Gastroesophageal sphincter (tissue), 4 donors: ENCODE measurements at regions not wholly inside any gene's neighbourhood (a gene's known extent, or its start where the extent isn't known, plus 50 kb on each side); places are given as distances from the start of the nearest gene placed in this dataset.

Experiments used
- ATAC-seq: fragments of 150-250 bp; one replicate; pipeline ENCODE4 v1.9.1; 2016; ENCODE audit warnings: mild to moderate bottlenecking, moderate library complexity
- H3K27ac ChIP-seq, 4 donors: fragments of 200-600 bp; sonication (generic) in 3 of 4; 1 replicate in 3 of 4; 2 replicates in 1 of 4; pipeline ENCODE4 v1.5.1; 2016 to 2019
- H3K27me3 ChIP-seq: fragments of 200-600 bp; sonication (generic); one replicate; pipeline ENCODE4 v1.5.1; 2019
- H3K36me3 ChIP-seq, 2 donors: fragments of 200-600 bp; sonication (generic); one replicate each; pipeline ENCODE4 v1.5.1; 2019; ENCODE audit warnings: control low read depth in 1 of 2
- H3K4me1 ChIP-seq, 3 donors: fragments of 200-600 bp; sonication (generic); 1 replicate in 2 of 3; 2 replicates in 1 of 3; pipeline ENCODE4 v1.5.1; 2016 to 2019; ENCODE audit warnings: control low read depth in 2 of 3
- H3K4me3 ChIP-seq, 2 donors: fragments of 200-600 bp; sonication (generic); one replicate each; pipeline ENCODE4 v1.5.1; 2019; ENCODE audit warnings: mild to moderate bottlenecking in 1 of 2, moderate library complexity in 1 of 2
- H3K9me3 ChIP-seq, 3 donors: fragments of 200-600 bp; sonication (generic); one replicate each; pipeline ENCODE4 v1.5.1; 2017 to 2019; ENCODE audit warnings: control low read depth in 2 of 3
- EP300 ChIP-seq: sonication (generic); formaldehyde crosslinking; IDR thresholded peaks from one replicate; pipeline ENCODE4 v1.6.1; 2017; ENCODE audit warnings: antibody characterized with exemption, mild to moderate bottlenecking
- POLR2A ChIP-seq, 2 donors: fragments of 450-650 bp; IDR thresholded peaks; one replicate each; pipeline ENCODE4 v1.6.1; 2017; ENCODE audit warnings: antibody characterized with exemption in 2 of 2, mild to moderate bottlenecking in 2 of 2, moderate library complexity in 1 of 2
- POLR2AphosphoS5 ChIP-seq: sonication (generic); formaldehyde crosslinking; IDR thresholded peaks from one replicate; pipeline ENCODE4 v1.6.1; 2017; ENCODE audit warnings: antibody characterized with exemption
- WGBS, 2 donors: methylation state at CpG; one replicate each; pipeline ENCODE4 v1.1.5; 2018; ENCODE audit warnings: low coverage in 1 of 2; 5-methylcytosine and 5-hydroxymethylcytosine counted together
- TF ChIP-seq, protein P1 (sequence below), 4 experiments: fragments of 200-600 bp in 2 of 4; fragments of 450-650 bp in 2 of 4; sonication (generic) in 1 of 4; IDR thresholded peaks; one replicate each; pipeline ENCODE4 v1.5.1; 2017 to 2019; ENCODE audit warnings: antibody characterized with exemption in 4 of 4, mild to moderate bottlenecking in 2 of 4, moderate library complexity in 2 of 4

GRCh38 chr6:18795726-18796125 is 408.6 kb downstream of the RNF144B start:
- no peaks in the 10 kb centered on the region for H3K27me3 ChIP-seq
- H3K36me3 ChIP-seq = no peaks in the 10 kb centered on the region
- WGBS, 2 donors = 55 to 87% methylated on average over 3 to 5 of the region's 5 CpGs
- no peak for ATAC-seq
- no peaks in the 10 kb centered on the region for H3K9me3 ChIP-seq
- no peaks in the 10 kb centered on the region for H3K4me1 ChIP-seq
- H3K4me3 ChIP-seq = no peak overlapping the region
- H3K27ac ChIP-seq = no peak overlapping the region
- TF ChIP-seq POLR2AphosphoS5 = no peak
- no peak for TF ChIP-seq POLR2A (IDR thresholded peaks at IDR 0.05)
- TF ChIP-seq EP300 = no peak
- TF ChIP-seq, protein P1, sequence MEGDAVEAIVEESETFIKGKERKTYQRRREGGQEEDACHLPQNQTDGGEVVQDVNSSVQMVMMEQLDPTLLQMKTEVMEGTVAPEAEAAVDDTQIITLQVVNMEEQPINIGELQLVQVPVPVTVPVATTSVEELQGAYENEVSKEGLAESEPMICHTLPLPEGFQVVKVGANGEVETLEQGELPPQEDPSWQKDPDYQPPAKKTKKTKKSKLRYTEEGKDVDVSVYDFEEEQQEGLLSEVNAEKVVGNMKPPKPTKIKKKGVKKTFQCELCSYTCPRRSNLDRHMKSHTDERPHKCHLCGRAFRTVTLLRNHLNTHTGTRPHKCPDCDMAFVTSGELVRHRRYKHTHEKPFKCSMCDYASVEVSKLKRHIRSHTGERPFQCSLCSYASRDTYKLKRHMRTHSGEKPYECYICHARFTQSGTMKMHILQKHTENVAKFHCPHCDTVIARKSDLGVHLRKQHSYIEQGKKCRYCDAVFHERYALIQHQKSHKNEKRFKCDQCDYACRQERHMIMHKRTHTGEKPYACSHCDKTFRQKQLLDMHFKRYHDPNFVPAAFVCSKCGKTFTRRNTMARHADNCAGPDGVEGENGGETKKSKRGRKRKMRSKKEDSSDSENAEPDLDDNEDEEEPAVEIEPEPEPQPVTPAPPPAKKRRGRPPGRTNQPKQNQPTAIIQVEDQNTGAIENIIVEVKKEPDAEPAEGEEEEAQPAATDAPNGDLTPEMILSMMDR (IDR thresholded peaks at IDR 0.05) = no peak

- no peaks in the 10 kb centered on the region for H3K4me1 ChIP-seq
- H3K27me3 ChIP-seq = no peaks in the 10 kb centered on the region
- peaks cover 4 to 33% (median 4%) of the 10 kb centered on the region in 3 donors for H3K9me3 ChIP-seq
- no peak for ATAC-seq
- H3K36me3 ChIP-seq = no peaks in the 10 kb centered on the region
- WGBS, 2 donors = 66 to 80% methylated on average over 3 of the region's 3 CpGs
- TF ChIP-seq POLR2A (IDR thresholded peaks at IDR 0.05) = no peak
- TF ChIP-seq, protein P1 (IDR thresholded peaks at IDR 0.05) = no peak
- no peak overlapping the region for H3K4me3 ChIP-seq
- no peak overlapping the region for H3K27ac ChIP-seq
Observed at GRCh38 chr6:18820725-18821124, 433.6 kb downstream of the RNF144B start.

DNA sequence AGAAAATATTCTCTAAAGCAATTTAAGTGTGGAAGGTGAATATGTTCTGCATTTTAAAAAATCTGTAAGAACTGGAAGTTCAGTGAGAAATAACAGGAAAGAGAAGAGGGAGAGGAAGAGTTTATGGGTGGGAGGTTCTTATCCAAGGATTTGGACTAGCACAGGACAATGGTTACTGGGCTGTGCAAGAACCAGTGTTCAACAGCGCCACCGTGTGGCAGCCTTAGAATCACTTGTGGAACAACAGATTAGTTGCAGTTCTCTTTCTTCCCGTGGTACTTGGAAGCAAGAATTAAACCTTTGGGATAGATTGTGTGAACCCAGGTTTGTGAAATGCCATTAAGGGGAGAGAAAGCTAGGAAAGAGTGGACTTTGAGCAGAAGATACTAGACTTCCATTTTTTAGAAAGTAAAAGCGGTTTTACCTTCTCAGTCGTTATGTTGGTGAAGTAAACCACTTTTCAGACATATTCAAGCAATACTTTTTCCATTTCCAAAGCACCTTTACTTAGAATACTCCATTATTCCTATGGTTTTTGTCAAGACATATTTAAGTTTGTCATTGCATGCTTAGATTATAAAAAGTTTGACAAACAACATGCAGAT is 436.7 kb downstream of the RNF144B start:
- TF ChIP-seq, protein P1 (IDR thresholded peaks at IDR 0.05) = peak in 1 of 4 experiments; percentile 14
- TF ChIP-seq POLR2A (IDR thresholded peaks at IDR 0.05) = no peak
- 54 to 60% methylated on average over 5 of the region's 5 CpGs for WGBS, 2 donors

DNA sequence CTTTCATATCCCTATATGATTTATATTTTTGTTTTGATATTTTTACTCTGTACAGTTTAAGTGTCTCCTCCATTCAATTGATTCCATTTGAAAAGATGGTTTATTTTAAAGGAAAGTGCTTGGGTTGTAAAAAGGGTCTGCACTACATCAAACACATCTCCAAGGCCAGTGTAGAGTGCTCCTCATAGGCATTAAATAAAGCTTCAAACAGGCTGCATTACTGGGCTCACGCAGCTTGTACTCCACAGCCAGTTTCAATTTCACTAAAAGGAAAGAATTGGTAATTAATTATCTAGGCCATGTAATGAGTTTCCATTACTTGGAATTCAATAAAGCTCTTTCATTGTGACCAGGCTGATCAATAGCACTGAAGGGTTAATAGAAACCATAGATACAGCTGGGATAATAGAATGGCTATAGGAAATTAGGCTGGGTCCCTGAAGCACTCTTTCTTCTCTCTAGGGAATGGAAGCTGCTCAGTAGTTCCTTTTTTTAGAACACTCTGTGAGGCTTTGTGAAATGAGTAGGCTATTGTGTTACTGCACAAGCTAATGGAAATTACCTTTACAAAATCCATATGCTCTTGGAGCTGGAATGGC is 442.2 kb downstream of the RNF144B start:
- WGBS, 2 donors = 78 to 100% methylated on average over 1 of the region's 1 CpG
- peaks cover 0 to 7% (median 0%) of the 10 kb centered on the region in 3 donors for H3K9me3 ChIP-seq
- no peaks in the 10 kb centered on the region for H3K4me1 ChIP-seq
- TF ChIP-seq POLR2AphosphoS5 (no peak), POLR2A (IDR thresholded peaks at IDR 0.05) (no peak), EP300 (no peak)
- TF ChIP-seq, protein P1 (IDR thresholded peaks at IDR 0.05) = no peak
- no peaks in the 10 kb centered on the region for H3K36me3 ChIP-seq
- ATAC-seq = no peak
- no peaks in the 10 kb centered on the region for H3K27me3 ChIP-seq
- H3K27ac ChIP-seq = no peak overlapping the region
- H3K4me3 ChIP-seq = no peak overlapping the region

More for the DNA sequence above, 436.7 kb downstream of the RNF144B start:
- Histone ChIP-seq H3K36me3 (no peaks in the 10 kb centered on the region), H3K4me3 (no peak overlapping the region), H3K27me3 (no peaks in the 10 kb centered on the region), H3K4me1 (no peaks in the 10 kb centered on the region), H3K27ac (no peak overlapping the region), H3K9me3 (peaks cover 4 to 33% (median 4%) of the 10 kb centered on the region in 3 donors)
- no peak for ATAC-seq

- Histone ChIP-seq H3K4me3 (no peak overlapping the region), H3K9me3 (no peaks in the 10 kb centered on the region), H3K27me3 (no peaks in the 10 kb centered on the region), H3K36me3 (no peaks in the 10 kb centered on the region), H3K4me1 (no peaks in the 10 kb centered on the region), H3K27ac (no peak overlapping the region)
- TF ChIP-seq POLR2A (IDR thresholded peaks at IDR 0.05) (no peak), EP300 (no peak), POLR2AphosphoS5 (no peak)
- TF ChIP-seq, protein P1 (IDR thresholded peaks at IDR 0.05) = no peak
- WGBS, 2 donors = 93 to 97% methylated on average over 9 of the region's 9 CpGs
- ATAC-seq = no peak
Observed at GRCh38 chr6:18835976-18836375, 448.8 kb downstream of the RNF144B start.
